GM19395 (cell line): ENCODE measurements at regions not wholly inside any gene's neighbourhood (a gene's known extent, or its start where the extent isn't known, plus 50 kb on each side); places are given as distances from the start of the nearest gene placed in this dataset.

Source experiments
- ATAC-seq: cut with Tn5 transposase; IDR thresholded peaks from one replicate; pipeline ENCODE4 v1.9.1; 2021; ENCODE audit warnings: mild to moderate bottlenecking, moderate library complexity; ENCODE audit not compliant: unreplicated experiment

GRCh38 chr4:14581741-14582140, 420.5 kb upstream of the CPEB2 start:
- ATAC-seq, result no peak

- no peak for ATAC-seq
These were observed 419.6 kb upstream of the CPEB2 start for GRCh38 chr4:14582677-14583076.

- ATAC-seq, result no peak
These were observed 418.9 kb upstream of the CPEB2 start for GRCh38 chr4:14583331-14583730.

- ATAC-seq, result no peak
These were observed 418.5 kb upstream of the CPEB2 start for GRCh38 chr4:14583752-14584151.

GRCh38 chr4:14592950-14593349, 409.3 kb upstream of the CPEB2 start:
- ATAC-seq, result no peak

- ATAC-seq, result no peak
These were observed 406.3 kb upstream of the CPEB2 start for GRCh38 chr4:14596028-14596427.

- ATAC-seq, result no peak
These were observed 405.8 kb upstream of the CPEB2 start for GRCh38 chr4:14596437-14596836.

GRCh38 chr4:14596904-14597303, 405.4 kb upstream of the CPEB2 start:
- no peak for ATAC-seq

- no peak for ATAC-seq
These were observed 400.1 kb upstream of the CPEB2 start for GRCh38 chr4:14602206-14602605.

GRCh38 chr4:14607001-14607400, 395.3 kb upstream of the CPEB2 start:
- ATAC-seq, result no peak

GRCh38 chr4:14607578-14607977, 394.7 kb upstream of the CPEB2 start:
- ATAC-seq, result no peak

GRCh38 chr4:14608630-14609029, 393.7 kb upstream of the CPEB2 start:
- ATAC-seq, result no peak

- no peak for ATAC-seq
These were observed 387.4 kb upstream of the CPEB2 start for GRCh38 chr4:14614840-14615239.

GRCh38 chr4:14615671-14616070, 386.6 kb upstream of the CPEB2 start:
- ATAC-seq, result no peak

GRCh38 chr4:14620567-14621141, 381.6 kb upstream of the CPEB2 start:
- no peak for ATAC-seq

- no peak for ATAC-seq
These were observed 380.4 kb upstream of the CPEB2 start for GRCh38 chr4:14621731-14622463.

GRCh38 chr4:14627038-14627437, 375.2 kb upstream of the CPEB2 start:
- ATAC-seq, result no peak

GRCh38 chr4:14631806-14632440, 370.4 kb upstream of the CPEB2 start:
- ATAC-seq, result no peak

- no peak for ATAC-seq
These were observed 365.7 kb upstream of the CPEB2 start for GRCh38 chr4:14636563-14636962.

- ATAC-seq, result no peak
These were observed 361.8 kb upstream of the CPEB2 start for GRCh38 chr4:14640476-14640875.

GRCh38 chr4:14641871-14642270, 360.4 kb upstream of the CPEB2 start:
- no peak for ATAC-seq

- ATAC-seq, result no peak
These were observed 357.6 kb upstream of the CPEB2 start for GRCh38 chr4:14644580-14645282.
